SK-N-SH (cell line): ENCODE measurements at regions not wholly inside any gene's neighbourhood (a gene's known extent, or its start where the extent isn't known, plus 50 kb on each side); places are given as distances from the start of the nearest gene placed in this dataset.

Experiments used
- CTCF ChIP-seq: fragments of 200-600 bp; sonication (generic); IDR thresholded peaks from 2 replicates; pipeline ENCODE4 v1.6.1; 2017; ENCODE audit warnings: antibody characterized with exemption, mild to moderate bottlenecking, moderate library complexity
- EZH2phosphoT487 ChIP-seq: fragments of 200-600 bp; sonication (generic); IDR thresholded peaks from 2 replicates; pipeline ENCODE4 v1.6.1; 2017; ENCODE audit warnings: low read depth, mixed run types, mild to moderate bottlenecking, antibody characterized with exemption, moderate library complexity, borderline replicate concordance
- GABPA ChIP-seq: IDR thresholded peaks from 2 replicates; pipeline ENCODE4 v1.4.0; 2012; ENCODE audit warnings: low read depth, mild to moderate bottlenecking
- MXI1 ChIP-seq: IDR thresholded peaks from 2 replicates; pipeline ENCODE4 v1.6.1; 2012; ENCODE audit warnings: mild to moderate bottlenecking, low read depth, low read length, improper control_type of control experiment
- NFIC ChIP-seq: IDR thresholded peaks from 2 replicates; pipeline ENCODE4 v1.4.0; 2012; ENCODE audit warnings: borderline replicate concordance
- POLR2AphosphoS5 ChIP-seq: IDR thresholded peaks from 2 replicates; pipeline ENCODE4 v1.6.1; 2012; ENCODE audit warnings: low read depth, low read length
- RCOR1 ChIP-seq: fragments of 150-350 bp; IDR thresholded peaks from 2 replicates; pipeline ENCODE4 v1.6.1; 2017; ENCODE audit warnings: antibody characterized with exemption, low read length
- RFX5 ChIP-seq: IDR thresholded peaks from 2 replicates; pipeline ENCODE4 v1.6.1; 2012; ENCODE audit warnings: mild to moderate bottlenecking, improper control_type of control experiment, low read length
- SMC3 ChIP-seq: IDR thresholded peaks from 2 replicates; pipeline ENCODE4 v1.6.1; 2012; ENCODE audit warnings: low read depth, low read length, improper control_type of control experiment
- TAF1 ChIP-seq: IDR thresholded peaks from 2 replicates; pipeline ENCODE4 v1.6.1; 2012; ENCODE audit warnings: low read depth, mild to moderate bottlenecking, low read length, moderate library complexity, borderline replicate concordance
- TCF12 ChIP-seq: IDR thresholded peaks from 2 replicates; pipeline ENCODE4 v1.4.0; 2012
- TEAD4 ChIP-seq: IDR thresholded peaks from 2 replicates; pipeline ENCODE4 v1.4.0; 2012; ENCODE audit warnings: mild to moderate bottlenecking, borderline replicate concordance; ENCODE audit not compliant: insufficient read depth
- ZBTB33 ChIP-seq: IDR thresholded peaks from 2 replicates; pipeline ENCODE4 v1.4.0; 2012; ENCODE audit warnings: low read depth, borderline replicate concordance

GRCh38 chr14:34175574-34175973, 224.7 kb upstream of the EGLN3 start:
- TF ChIP-seq POLR2AphosphoS5 (no peak), NFIC (no peak), CTCF (no peak), GABPA (no peak), MXI1 (no peak), ZBTB33 (no peak), RCOR1 (no peak), EZH2phosphoT487 (no peak), RFX5 (no peak), TEAD4 (no peak), SMC3 (no peak), TCF12 (no peak), TAF1 (no peak)
